H1 (cell line): ENCODE measurements at regions not wholly inside any gene's neighbourhood (a gene's known extent, or its start where the extent isn't known, plus 50 kb on each side); places are given as distances from the start of the nearest gene placed in this dataset.

Experiments used
- EP300 ChIP-seq, 2 experiments: IDR thresholded peaks; 1 replicate in 1 of 2; 2 replicates in 1 of 2; pipeline ENCODE4 v1.6.1; 2011 to 2012; ENCODE audit warnings: low read depth in 2 of 2, low read length in 2 of 2, mild to moderate bottlenecking in 2 of 2, borderline replicate concordance in 1 of 2, inconsistent platforms in 1 of 2, moderate library complexity in 1 of 2
- RFX5 ChIP-seq: IDR thresholded peaks from 2 replicates; pipeline ENCODE4 v1.6.1; 2011; ENCODE audit warnings: low read depth, low read length, improper control_type of control experiment, borderline replicate concordance
- TAF7 ChIP-seq: optimal IDR thresholded peaks from 2 replicates; pipeline ENCODE3; 2011; ENCODE audit warnings: low read depth, mild to moderate bottlenecking, inconsistent platforms, low read length, moderate library complexity, borderline replicate concordance

DNA sequence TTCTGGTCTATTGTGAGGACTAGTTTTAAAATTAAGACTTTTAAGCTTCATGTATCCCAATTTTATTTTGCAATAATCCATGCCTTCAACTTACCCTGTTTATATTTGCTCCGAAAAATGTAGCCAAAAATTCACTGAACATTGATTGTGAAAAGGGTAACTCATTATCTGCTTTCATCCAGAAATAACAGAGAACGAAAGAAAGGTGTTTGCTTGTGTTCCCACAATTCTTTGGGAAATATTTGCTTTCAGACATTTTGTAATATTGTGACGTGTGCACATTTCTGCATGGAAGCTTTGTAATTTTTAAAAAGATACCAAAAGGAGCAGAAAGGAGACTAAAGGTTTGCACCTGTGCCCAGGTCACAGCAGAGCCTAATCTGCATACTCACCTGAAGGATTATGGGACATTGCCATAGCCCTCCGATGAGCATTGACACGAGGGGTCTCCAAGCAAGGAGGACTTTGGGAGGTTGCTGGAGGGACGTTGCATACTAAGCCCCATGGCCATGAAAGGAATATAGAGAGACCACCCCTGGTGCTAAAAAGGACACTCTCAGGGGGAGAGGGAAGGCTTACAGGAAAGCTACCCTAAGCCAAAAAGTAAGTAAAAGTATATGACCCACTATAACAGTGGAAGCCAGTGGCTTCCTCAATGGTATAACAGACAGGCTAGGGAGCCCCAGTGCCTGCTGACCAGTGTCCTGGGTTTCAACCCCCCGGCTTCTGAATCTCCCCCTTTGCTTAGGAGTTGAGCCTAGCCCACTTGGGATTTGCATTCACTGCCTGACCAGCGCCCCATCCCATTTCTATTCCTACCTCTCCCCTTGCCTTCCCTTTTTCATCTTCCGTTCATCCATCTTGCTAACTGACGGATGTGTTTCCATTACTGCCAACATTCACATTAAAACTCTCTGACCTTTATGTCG lies 148.6 kb upstream of the ZC3H12A start (continued):
- TF ChIP-seq RFX5 = no peak
- peak; percentile 100 for TF ChIP-seq TAF7
- no peak for TF ChIP-seq EP300 (IDR thresholded peaks at IDR 0.05; ENCODE audit: borderline replicate concordance in 1 of 2, low read depth in 2 of 2, low read length in 2 of 2)
